ENCODE measurements at regions not wholly inside any gene's neighbourhood (a gene's known extent, or its start where the extent isn't known, plus 50 kb on each side); places are given as distances from the start of the nearest gene placed in this dataset.

- Histone ChIP-seq H3K27me3 (no peaks in the 10 kb centered on the region), H3K9me3 (no peaks in the 10 kb centered on the region), H3K4me3 (no peak overlapping the region), H3K4me1 (peaks cover 0 to 57% (median 18%) of the 10 kb centered on the region in 4 donors), H3K36me3 (no peaks in the 10 kb centered on the region), H3K27ac (peak overlapping the region; percentile 23 to 37)
- no peak for TF ChIP-seq CTCF (IDR thresholded peaks at IDR 0.05)
- DNase-seq: no peak
- intact Hi-C loops (cut with DNase I; ENCODE audit: low total_unique reads): loop anchor here (10.0 kb wide), 1 partner anchor 137 kb away; no protein-coding TSS in a partner anchor
Measured at GRCh38 chr3:99508191-99508590, 130.2 kb upstream of the COL8A1 start.

DNA sequence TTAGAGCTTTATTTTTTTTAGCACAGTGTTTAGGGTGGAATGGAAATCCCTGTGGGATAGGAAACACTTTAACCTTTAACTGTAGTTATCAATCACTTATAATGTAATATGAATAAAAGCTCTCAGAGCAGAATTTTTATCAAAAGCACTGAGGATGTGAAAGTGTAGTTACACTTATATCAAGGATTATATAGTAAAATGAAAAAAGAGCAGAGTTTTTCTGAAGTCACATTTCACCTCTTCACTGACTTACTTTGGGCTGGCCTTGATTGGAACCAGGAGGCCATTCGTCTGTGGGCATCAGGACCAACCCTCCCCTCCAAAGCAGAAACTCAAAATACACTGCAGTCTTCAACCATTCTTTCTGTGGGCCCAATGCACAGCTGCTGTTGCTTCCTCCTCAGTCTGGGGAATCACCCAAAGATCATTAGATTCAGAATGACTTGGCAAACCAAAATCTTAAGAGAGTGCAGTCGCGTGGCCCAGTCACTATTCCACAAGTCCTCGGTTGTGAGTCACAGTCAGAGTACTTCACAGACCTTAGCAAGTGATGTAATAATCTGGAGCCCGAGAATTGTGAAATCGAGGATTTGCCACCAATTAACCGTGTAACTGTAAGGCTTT is 132.6 kb upstream of the COL8A1 start:
- no peaks in the 10 kb centered on the region for H3K9me3 ChIP-seq
- intact Hi-C loops (cut with DNase I; ENCODE audit: low total_unique reads): loop anchor here (10.0 kb wide), 1 partner anchor 139 kb away; no protein-coding TSS in a partner anchor
- DNase-seq: peak; percentile 85 to 87
- no peaks in the 10 kb centered on the region for H3K36me3 ChIP-seq
- H3K4me1 ChIP-seq: peaks cover 0 to 82% (median 22%) of the 10 kb centered on the region in 4 donors
- peak overlapping the region; percentile 73 to 86 for H3K27ac ChIP-seq
- H3K4me3 ChIP-seq: no peak overlapping the region
- TF ChIP-seq CTCF (IDR thresholded peaks at IDR 0.05): no peak
- no peaks in the 10 kb centered on the region for H3K27me3 ChIP-seq

DNA sequence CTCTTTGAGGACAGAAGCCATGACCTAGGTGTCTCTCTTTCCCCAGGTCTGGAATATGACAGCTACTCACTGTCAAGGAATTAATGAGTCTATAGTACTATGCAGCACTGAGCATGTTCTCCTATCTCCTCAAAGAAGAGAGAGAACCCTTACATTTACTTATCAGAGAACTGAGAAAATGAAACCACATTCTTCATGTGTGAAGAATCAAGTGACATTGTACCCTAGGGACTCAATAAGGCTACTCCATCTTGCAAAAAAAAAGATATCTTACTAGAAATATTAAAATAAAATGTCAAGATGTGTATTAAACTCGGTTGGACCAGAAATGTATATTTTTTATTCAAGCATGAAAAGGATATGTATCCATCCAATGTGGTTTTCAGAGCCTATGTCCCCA is 133.2 kb upstream of the COL8A1 start:
- Histone ChIP-seq H3K27me3 (no peaks in the 10 kb centered on the region), H3K4me1 (peaks cover 0 to 83% (median 25%) of the 10 kb centered on the region in 4 donors), H3K9me3 (no peaks in the 10 kb centered on the region), H3K36me3 (no peaks in the 10 kb centered on the region), H3K27ac (peak overlapping the region; percentile 73 to 86), H3K4me3 (no peak overlapping the region)
- intact Hi-C loops (cut with DNase I; ENCODE audit: low total_unique reads): loop anchor here (10.0 kb wide), 1 partner anchor 140 kb away; no protein-coding TSS in a partner anchor
- DNase-seq: no peak
- TF ChIP-seq CTCF (IDR thresholded peaks at IDR 0.05): no peak

DNA sequence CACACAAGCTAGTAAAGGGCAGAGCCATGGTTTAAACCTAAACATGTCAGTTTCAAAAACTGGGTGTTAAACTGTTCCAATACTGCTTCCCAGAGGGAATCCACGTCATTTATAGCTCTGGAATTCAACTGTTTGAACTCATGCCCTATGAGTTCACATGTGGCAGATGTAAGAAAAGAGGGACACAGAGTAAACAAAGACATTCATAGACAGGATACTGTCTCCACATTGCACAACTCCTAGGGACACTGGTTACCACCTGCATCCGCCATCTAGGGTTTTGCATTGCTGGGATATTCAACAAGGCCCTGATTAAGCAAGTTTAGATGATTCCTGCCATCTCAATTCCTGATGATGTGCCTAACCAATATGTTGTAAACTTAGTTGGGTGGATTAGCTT is 134.1 kb upstream of the COL8A1 start:
- H3K36me3 ChIP-seq: no peaks in the 10 kb centered on the region
- H3K9me3 ChIP-seq: no peaks in the 10 kb centered on the region
- no peak for DNase-seq
- H3K27ac ChIP-seq: peak overlapping the region; percentile 73 to 86
- no peaks in the 10 kb centered on the region for H3K27me3 ChIP-seq
- TF ChIP-seq CTCF (IDR thresholded peaks at IDR 0.05): no peak
- intact Hi-C loops (cut with DNase I; ENCODE audit: low total_unique reads): loop anchor here (10.0 kb wide), 1 partner anchor 141 kb away; no protein-coding TSS in a partner anchor
- no peak overlapping the region for H3K4me3 ChIP-seq
- H3K4me1 ChIP-seq: peaks cover 0 to 83% (median 28%) of the 10 kb centered on the region in 4 donors

DNA sequence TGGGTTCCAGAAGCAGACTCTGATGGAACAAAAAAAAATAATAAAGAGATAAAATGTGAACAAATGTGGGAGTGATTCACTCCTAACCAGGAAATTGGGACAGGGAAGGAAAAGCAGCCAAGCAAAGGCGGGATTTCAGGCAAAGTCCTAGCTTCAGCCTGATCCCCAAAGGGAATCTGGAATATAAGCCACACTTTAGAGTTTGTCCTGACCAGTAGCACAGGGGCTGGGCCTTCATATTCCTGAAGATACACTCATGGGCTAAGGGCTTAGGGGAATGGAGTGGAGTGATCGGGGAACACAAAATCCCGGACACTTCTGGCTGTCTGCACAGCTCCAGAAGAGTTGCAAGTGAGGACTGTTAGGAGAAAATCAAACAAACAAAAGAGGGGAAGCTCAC is 135.0 kb upstream of the COL8A1 start:
- peak overlapping the region; percentile 73 to 86 for H3K27ac ChIP-seq
- no peaks in the 10 kb centered on the region for H3K27me3 ChIP-seq
- intact Hi-C loops (cut with DNase I; ENCODE audit: low total_unique reads): loop anchor here (10.0 kb wide), 1 partner anchor 141 kb away; no protein-coding TSS in a partner anchor
- no peak overlapping the region for H3K4me3 ChIP-seq
- TF ChIP-seq CTCF (IDR thresholded peaks at IDR 0.05): no peak
- no peak for DNase-seq
- H3K36me3 ChIP-seq: no peaks in the 10 kb centered on the region
- H3K4me1 ChIP-seq: peaks cover 0 to 83% (median 30%) of the 10 kb centered on the region in 4 donors
- H3K9me3 ChIP-seq: no peaks in the 10 kb centered on the region
